ENCODE measurements at regions not wholly inside any gene's neighbourhood (a gene's known extent, or its start where the extent isn't known, plus 50 kb on each side); places are given as distances from the start of the nearest gene placed in this dataset.
"Not testable (repeated sequence)": the region's sequence is repeated elsewhere in the genome, so short reads cannot be mapped to it uniquely, and the experiment has no call there.

GRCh38 chr12:131206630-131207299 is 253.1 kb downstream of the ADGRD1 start:
- TF ChIP-seq CTCF (IDR thresholded peaks at IDR 0.05; ENCODE audit: low read length); EZH2 (IDR thresholded peaks at IDR 0.05; ENCODE audit: borderline replicate concordance, low read length): not testable (repeated sequence)

All from OCI-LY1 (cell line).